HCT116 (cell line): ENCODE measurements at regions not wholly inside any gene's neighbourhood (a gene's known extent, or its start where the extent isn't known, plus 50 kb on each side); places are given as distances from the start of the nearest gene placed in this dataset.

Source experiments
- EZH2 ChIP-seq: fragments of 200-600 bp; sonication (generic); IDR thresholded peaks from 2 replicates; pipeline ENCODE4 v1.6.1; 2017; ENCODE audit warnings: antibody characterized with exemption, mixed run types
- POLR2A ChIP-seq: IDR thresholded peaks from 2 replicates; pipeline ENCODE4 v1.7.0; 2011; ENCODE audit warnings: borderline replicate concordance; ENCODE audit not compliant: insufficient read depth, insufficient read length; ENCODE audit errors: extremely low read depth
- YY1 ChIP-seq: IDR thresholded peaks from 2 replicates; pipeline ENCODE4 v1.6.1; 2011; ENCODE audit warnings: low read length, low read depth, moderate library complexity, mild to moderate bottlenecking; ENCODE audit not compliant: insufficient replicate concordance; ENCODE audit errors: extremely low read depth
- TF ChIP-seq, protein P1 (sequence below), 3 experiments: fragments of 200-600 bp in 1 of 3; sonication (generic) in 1 of 3; IDR thresholded peaks in 2 of 3; conservative IDR thresholded peaks in 1 of 3; 2 replicates each; pipeline ENCODE4 v1.5.1; 2012 to 2017; ENCODE audit warnings: low read depth in 2 of 3, low read length in 2 of 3, antibody characterized with exemption in 1 of 3, borderline replicate concordance in 1 of 3, control low read depth in 1 of 3, mild to moderate bottlenecking in 1 of 3, mixed read lengths in 1 of 3, mixed run types in 1 of 3, moderate library complexity in 1 of 3; ENCODE audit not compliant: insufficient read depth in 1 of 3
- TF ChIP-seq, protein P2 (sequence below): IDR thresholded peaks from 2 replicates; pipeline ENCODE4 v1.6.1; 2012

DNA sequence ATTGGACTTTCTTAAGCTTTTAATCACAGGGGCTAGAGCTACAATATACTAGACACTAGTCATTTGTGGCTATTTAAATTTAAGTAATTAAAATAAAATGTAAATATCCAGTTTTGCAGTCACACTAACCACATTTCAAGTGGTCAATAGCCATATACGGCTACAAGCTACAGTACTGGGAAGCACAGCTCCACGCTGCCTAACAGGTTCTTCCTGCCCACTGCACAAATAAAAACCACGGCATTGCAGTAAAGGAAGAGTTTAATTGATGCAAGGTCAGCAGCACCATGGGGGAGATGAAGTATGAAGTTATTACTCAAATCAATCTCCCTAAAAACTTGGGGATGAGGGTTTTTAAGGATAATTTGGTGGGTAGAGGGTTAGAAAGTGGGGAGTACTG, 134.1 kb downstream of the LURAP1L start:
- TF ChIP-seq, protein P1, sequence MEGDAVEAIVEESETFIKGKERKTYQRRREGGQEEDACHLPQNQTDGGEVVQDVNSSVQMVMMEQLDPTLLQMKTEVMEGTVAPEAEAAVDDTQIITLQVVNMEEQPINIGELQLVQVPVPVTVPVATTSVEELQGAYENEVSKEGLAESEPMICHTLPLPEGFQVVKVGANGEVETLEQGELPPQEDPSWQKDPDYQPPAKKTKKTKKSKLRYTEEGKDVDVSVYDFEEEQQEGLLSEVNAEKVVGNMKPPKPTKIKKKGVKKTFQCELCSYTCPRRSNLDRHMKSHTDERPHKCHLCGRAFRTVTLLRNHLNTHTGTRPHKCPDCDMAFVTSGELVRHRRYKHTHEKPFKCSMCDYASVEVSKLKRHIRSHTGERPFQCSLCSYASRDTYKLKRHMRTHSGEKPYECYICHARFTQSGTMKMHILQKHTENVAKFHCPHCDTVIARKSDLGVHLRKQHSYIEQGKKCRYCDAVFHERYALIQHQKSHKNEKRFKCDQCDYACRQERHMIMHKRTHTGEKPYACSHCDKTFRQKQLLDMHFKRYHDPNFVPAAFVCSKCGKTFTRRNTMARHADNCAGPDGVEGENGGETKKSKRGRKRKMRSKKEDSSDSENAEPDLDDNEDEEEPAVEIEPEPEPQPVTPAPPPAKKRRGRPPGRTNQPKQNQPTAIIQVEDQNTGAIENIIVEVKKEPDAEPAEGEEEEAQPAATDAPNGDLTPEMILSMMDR (IDR thresholded peaks at IDR 0.05 in 2 of 3, conservative IDR thresholded peaks at IDR 0.05 in 1 of 3; ENCODE audit: borderline replicate concordance in 1 of 3, insufficient read depth in 1 of 3, low read depth in 2 of 3, low read length in 2 of 3): no peak
- TF ChIP-seq POLR2A (no peak), YY1 (no peak), EZH2 (no peak)
- TF ChIP-seq, protein P2, sequence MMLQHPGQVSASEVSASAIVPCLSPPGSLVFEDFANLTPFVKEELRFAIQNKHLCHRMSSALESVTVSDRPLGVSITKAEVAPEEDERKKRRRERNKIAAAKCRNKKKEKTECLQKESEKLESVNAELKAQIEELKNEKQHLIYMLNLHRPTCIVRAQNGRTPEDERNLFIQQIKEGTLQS: no peak
